BLaER1 treated with 17β-estradiol and CSF1 and Interleukin-3, amounts not matched to agents 10 nM and 100 nM (cell line): ENCODE measurements at regions not wholly inside any gene's neighbourhood (a gene's known extent, or its start where the extent isn't known, plus 50 kb on each side); places are given as distances from the start of the nearest gene placed in this dataset.
A peak's percentile ranks its signal among the peaks of the same experiment; 100 is the strongest.

Experiments
- H3K27ac ChIP-seq, 11 experiments: shearing (Covaris generic); formaldehyde crosslinking; 2 replicates each; pipeline ENCODE4 v1.8.1; 2022
- H3K27me3 ChIP-seq, 11 experiments: shearing (Covaris generic); formaldehyde crosslinking; 2 replicates each; pipeline ENCODE4 v1.8.1; 2022
- H3K36me3 ChIP-seq, 11 experiments: shearing (Covaris generic); formaldehyde crosslinking; 2 replicates each; pipeline ENCODE4 v1.8.1; 2022
- H3K4me1 ChIP-seq, 10 experiments: shearing (Covaris generic); formaldehyde crosslinking; 2 replicates each; pipeline ENCODE4 v1.8.1; 2022
- H3K4me2 ChIP-seq, 11 experiments: shearing (Covaris generic); formaldehyde crosslinking; 2 replicates each; pipeline ENCODE4 v1.8.1; 2022
- H3K4me3 ChIP-seq, 10 experiments: shearing (Covaris generic); formaldehyde crosslinking; 2 replicates each; pipeline ENCODE4 v1.8.1; 2022
- H3K9ac ChIP-seq, 11 experiments: shearing (Covaris generic); formaldehyde crosslinking; 2 replicates each; pipeline ENCODE4 v1.8.1; 2022
- H3K9me3 ChIP-seq, 11 experiments: shearing (Covaris generic); formaldehyde crosslinking; replicated peaks in 1 of 11; 2 replicates each; pipeline ENCODE4 v1.8.1; 2022
- H4K20me1 ChIP-seq, 11 experiments: shearing (Covaris generic); formaldehyde crosslinking; 2 replicates each; pipeline ENCODE4 v1.8.1; 2022
- Cebpa-rat ChIP-seq, 11 experiments: shearing (Covaris generic); IDR thresholded peaks; 2 replicates each; pipeline ENCODE4 v1.8.1; 2022

GRCh38 chr7:35555386-35555785 is 139.5 kb downstream of the HERPUD2 start:
- Histone ChIP-seq H3K27me3 (no peaks in the 10 kb centered on the region), H3K36me3 (no peaks in the 10 kb centered on the region), H3K4me3 (no peak overlapping the region), H4K20me1 (no peaks in the 10 kb centered on the region), H3K4me1 (peaks cover 0 to 21% (median 11%) of the 10 kb centered on the region in 10 experiments; a peak in 14 of 20 replicates), H3K4me2 (no peak overlapping the region), H3K9ac (no peak overlapping the region), H3K27ac (no peak overlapping the region), H3K9me3 (0 out of 22 replicates have a peak, but pooled peaks cover 0 to 7% (median 0%) of the 10 kb centered on the region in 11 experiments)
- no peak for TF ChIP-seq Cebpa-rat (IDR thresholded peaks at IDR 0.05)

GRCh38 chr7:35553519-35553918 is 141.4 kb downstream of the HERPUD2 start:
- Histone ChIP-seq H3K36me3 (no peaks in the 10 kb centered on the region), H3K9ac (no peak overlapping the region), H3K9me3 (0 out of 22 replicates have a peak, but pooled peaks cover 0 to 6% (median 0%) of the 10 kb centered on the region in 11 experiments), H3K4me3 (no peak overlapping the region), H4K20me1 (no peaks in the 10 kb centered on the region), H3K27ac (no peak overlapping the region), H3K4me1 (peaks cover 0 to 21% (median 11%) of the 10 kb centered on the region in 10 experiments; a peak in 14 of 20 replicates), H3K4me2 (peak overlapping the region in 1 of 11 experiments; percentile 18; a peak in 1 of 22 replicates), H3K27me3 (no peaks in the 10 kb centered on the region)
- TF ChIP-seq Cebpa-rat (IDR thresholded peaks at IDR 0.05): no peak

GRCh38 chr7:35552691-35553090 is 142.2 kb downstream of the HERPUD2 start:
- Histone ChIP-seq H3K9ac (no peak overlapping the region), H3K4me3 (no peak overlapping the region), H3K36me3 (no peaks in the 10 kb centered on the region), H3K27me3 (no peaks in the 10 kb centered on the region), H3K4me1 (peaks cover 0 to 21% (median 11%) of the 10 kb centered on the region in 10 experiments; a peak in 14 of 20 replicates), H3K4me2 (no peak overlapping the region), H4K20me1 (no peaks in the 10 kb centered on the region), H3K9me3 (0 out of 22 replicates have a peak, but pooled peaks cover 0 to 1% (median 0%) of the 10 kb centered on the region in 11 experiments), H3K27ac (no peak overlapping the region)
- no peak for TF ChIP-seq Cebpa-rat (IDR thresholded peaks at IDR 0.05)

GRCh38 chr7:35551321-35552081 is 143.4 kb downstream of the HERPUD2 start:
- H3K36me3 ChIP-seq: no peaks in the 10 kb centered on the region
- H3K9ac ChIP-seq: no peak overlapping the region
- no peak for TF ChIP-seq Cebpa-rat (IDR thresholded peaks at IDR 0.05)
- H3K9me3 ChIP-seq: no peaks in the 10 kb centered on the region
- no peak overlapping the region for H3K4me3 ChIP-seq
- H3K4me1 ChIP-seq: peaks cover 0 to 11% (median under 1%) of the 10 kb centered on the region in 10 experiments; a peak in 4 of 20 replicates
- no peak overlapping the region for H3K27ac ChIP-seq
- no peaks in the 10 kb centered on the region for H3K27me3 ChIP-seq
- H4K20me1 ChIP-seq: no peaks in the 10 kb centered on the region
- H3K4me2 ChIP-seq: no peak overlapping the region

- no peak overlapping the region for H3K27ac ChIP-seq
- H3K4me2 ChIP-seq: no peak overlapping the region
- no peak for TF ChIP-seq Cebpa-rat (IDR thresholded peaks at IDR 0.05)
- no peaks in the 10 kb centered on the region for H3K36me3 ChIP-seq
- peaks cover 0 to 11% (median 0%) of the 10 kb centered on the region in 10 experiments; a peak in 1 of 20 replicates for H3K4me1 ChIP-seq
- no peaks in the 10 kb centered on the region for H3K9me3 ChIP-seq
- no peak overlapping the region for H3K4me3 ChIP-seq
- H4K20me1 ChIP-seq: no peaks in the 10 kb centered on the region
- H3K9ac ChIP-seq: no peak overlapping the region
- H3K27me3 ChIP-seq: no peaks in the 10 kb centered on the region
These were observed 144.1 kb downstream of the HERPUD2 start for GRCh38 chr7:35550831-35551230.

GRCh38 chr7:35549781-35550180 is 145.2 kb downstream of the HERPUD2 start:
- Histone ChIP-seq H3K27me3 (no peaks in the 10 kb centered on the region), H3K36me3 (no peaks in the 10 kb centered on the region), H4K20me1 (no peaks in the 10 kb centered on the region), H3K4me1 (peaks cover 0 to 11% (median 0%) of the 10 kb centered on the region in 10 experiments; a peak in 1 of 20 replicates), H3K27ac (no peak overlapping the region), H3K9me3 (no peaks in the 10 kb centered on the region), H3K4me2 (no peak overlapping the region), H3K4me3 (no peak overlapping the region), H3K9ac (no peak overlapping the region)
- no peak for TF ChIP-seq Cebpa-rat (IDR thresholded peaks at IDR 0.05)

GRCh38 chr7:35548291-35548690 is 146.6 kb downstream of the HERPUD2 start:
- Histone ChIP-seq H3K36me3 (no peaks in the 10 kb centered on the region), H3K9ac (no peak overlapping the region), H4K20me1 (no peaks in the 10 kb centered on the region), H3K9me3 (no peaks in the 10 kb centered on the region), H3K4me2 (no peak overlapping the region), H3K27ac (no peak overlapping the region), H3K4me1 (peaks cover 0 to 6% (median 0%) of the 10 kb centered on the region in 10 experiments; a peak in 1 of 20 replicates), H3K4me3 (no peak overlapping the region), H3K27me3 (no peaks in the 10 kb centered on the region)
- no peak for TF ChIP-seq Cebpa-rat (IDR thresholded peaks at IDR 0.05)

GRCh38 chr7:35546691-35547429 is 148.1 kb downstream of the HERPUD2 start:
- H4K20me1 ChIP-seq: no peaks in the 10 kb centered on the region
- 0 out of 20 replicates have a peak, but pooled peaks cover 0 to 6% (median 0%) of the 10 kb centered on the region in 10 experiments for H3K4me1 ChIP-seq
- H3K27ac ChIP-seq: no peak overlapping the region
- no peak overlapping the region for H3K4me3 ChIP-seq
- no peaks in the 10 kb centered on the region for H3K9me3 ChIP-seq
- H3K4me2 ChIP-seq: no peak overlapping the region
- H3K9ac ChIP-seq: no peak overlapping the region
- H3K27me3 ChIP-seq: no peaks in the 10 kb centered on the region
- TF ChIP-seq Cebpa-rat (IDR thresholded peaks at IDR 0.05): no peak
- H3K36me3 ChIP-seq: no peaks in the 10 kb centered on the region

GRCh38 chr7:35545831-35546230 is 149.1 kb downstream of the HERPUD2 start:
- no peaks in the 10 kb centered on the region for H3K36me3 ChIP-seq
- no peak overlapping the region for H3K9ac ChIP-seq
- no peak overlapping the region for H3K4me2 ChIP-seq
- no peaks in the 10 kb centered on the region for H3K27me3 ChIP-seq
- H3K4me3 ChIP-seq: no peak overlapping the region
- 0 out of 20 replicates have a peak, but pooled peaks cover 0 to 6% (median 0%) of the 10 kb centered on the region in 10 experiments for H3K4me1 ChIP-seq
- no peaks in the 10 kb centered on the region for H4K20me1 ChIP-seq
- no peaks in the 10 kb centered on the region for H3K9me3 ChIP-seq
- no peak overlapping the region for H3K27ac ChIP-seq
- TF ChIP-seq Cebpa-rat (IDR thresholded peaks at IDR 0.05): no peak
